ENCODE measurements at regions not wholly inside any gene's neighbourhood (a gene's known extent, or its start where the extent isn't known, plus 50 kb on each side); places are given as distances from the start of the nearest gene placed in this dataset.
"Not testable (repeated sequence)": the region's sequence is repeated elsewhere in the genome, so short reads cannot be mapped to it uniquely, and the experiment has no call there.

GRCh38 chr18:59800897-59801296 lies 98.9 kb upstream of the PMAIP1 start:
- no peak for DNase-seq

DNA sequence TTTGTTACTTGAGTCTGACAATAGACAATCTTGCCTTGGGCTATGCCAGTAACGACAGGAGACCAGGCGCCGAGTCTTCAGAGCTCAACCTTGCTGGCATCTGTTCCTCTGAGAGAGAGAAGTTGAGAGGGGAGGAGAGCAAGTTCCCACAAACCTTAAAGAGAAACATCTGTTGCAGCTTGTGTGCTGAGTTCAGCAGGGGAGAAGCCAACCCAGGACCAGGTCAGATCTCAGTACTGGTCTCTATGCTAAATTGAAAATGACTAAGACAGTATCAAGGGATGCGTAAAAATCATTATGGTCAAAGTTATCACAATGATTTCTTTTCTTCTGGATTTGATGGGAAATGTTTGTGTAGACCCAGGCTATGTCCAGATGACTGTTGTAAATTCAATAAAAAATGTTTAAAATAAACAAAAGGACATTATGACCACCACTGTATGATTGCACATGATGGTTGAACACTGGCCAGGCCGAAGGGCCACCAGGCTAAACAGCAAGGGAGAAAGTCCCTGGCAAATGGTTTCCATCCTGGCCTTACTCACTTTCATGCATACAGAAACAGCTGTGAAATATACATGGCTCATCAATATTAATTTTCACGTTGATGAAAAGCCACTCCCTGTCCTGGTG lies 100.3 kb upstream of the PMAIP1 start:
- DNase-seq = no peak

GRCh38 chr18:59795882-59796281 lies 98.7 kb upstream of the CCBE1 start:
- DNase-seq = no peak

DNA sequence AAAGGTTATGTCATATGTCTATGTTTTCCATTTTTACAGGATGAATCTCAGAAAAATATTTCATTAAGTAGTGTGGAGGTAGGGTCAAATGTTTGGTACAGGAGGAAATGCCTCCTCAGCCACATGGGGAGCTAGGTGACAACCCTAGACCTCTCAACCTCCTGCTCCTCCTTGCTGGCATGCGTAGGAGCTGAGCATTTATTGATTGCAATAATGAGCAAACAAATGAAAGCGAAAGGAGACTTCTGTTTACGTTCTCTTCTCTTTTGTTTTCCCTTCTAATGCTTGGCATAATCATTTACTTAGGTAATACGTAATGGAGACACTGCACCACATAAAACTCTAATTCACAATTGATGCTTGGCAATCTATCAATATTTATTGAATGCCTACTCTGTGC lies 95.1 kb upstream of the CCBE1 start:
- DNase-seq = no peak

DNA sequence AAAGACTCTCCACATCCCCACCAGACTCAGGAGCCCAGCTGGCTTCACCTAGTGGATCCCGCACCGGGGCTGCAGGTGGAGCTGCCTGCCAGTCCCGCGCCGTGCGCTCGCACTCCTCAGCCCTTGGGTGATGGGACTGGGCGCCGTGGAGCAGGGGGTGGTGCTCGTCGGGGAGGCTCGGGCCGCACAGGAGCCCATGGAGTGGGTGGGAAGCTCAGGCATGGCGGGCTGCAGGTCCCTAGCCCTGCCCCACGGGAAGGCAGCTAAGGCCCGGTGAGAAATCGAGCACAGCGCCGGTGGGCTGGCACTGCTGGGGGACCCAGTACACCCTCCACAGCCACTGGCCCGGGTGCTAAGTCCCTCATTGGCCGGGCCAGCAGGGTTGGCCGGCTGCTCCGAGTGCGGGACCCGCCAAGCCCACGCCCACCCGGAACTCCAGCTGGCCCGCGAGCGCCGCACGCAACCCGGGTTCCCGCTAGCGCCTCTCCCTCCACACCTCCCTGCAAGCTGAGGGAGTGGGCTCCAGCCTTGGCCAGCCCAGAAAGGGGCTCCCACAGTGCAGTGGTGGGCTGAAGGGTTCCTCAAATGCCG lies 93.2 kb upstream of the CCBE1 start:
- not testable (repeated sequence) for DNase-seq

DNA sequence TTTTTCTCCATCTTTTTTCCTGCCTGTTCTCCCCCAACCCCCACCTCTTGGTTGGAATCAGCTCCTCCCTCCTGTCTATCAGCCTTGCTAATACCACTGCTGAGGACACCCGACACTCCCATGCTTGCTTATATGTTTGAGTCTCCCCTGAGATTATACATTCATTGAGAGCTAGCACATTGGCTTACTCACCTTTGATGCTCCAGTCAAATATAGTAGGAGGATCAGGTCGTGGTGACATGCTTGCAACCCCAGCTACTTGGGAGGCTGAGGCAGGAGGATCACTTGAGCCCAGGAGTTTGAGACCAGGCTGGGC lies 91.5 kb upstream of the CCBE1 start:
- no peak for DNase-seq

GRCh38 chr18:59787998-59788790 lies 91.0 kb upstream of the CCBE1 start:
- DNase-seq = no peak

- DNase-seq = no peak
Measured at GRCh38 chr18:59784694-59785093, 87.5 kb upstream of the CCBE1 start.

- DNase-seq = peak; percentile 47
Measured at GRCh38 chr18:59783138-59783537, 85.9 kb upstream of the CCBE1 start.

DNA sequence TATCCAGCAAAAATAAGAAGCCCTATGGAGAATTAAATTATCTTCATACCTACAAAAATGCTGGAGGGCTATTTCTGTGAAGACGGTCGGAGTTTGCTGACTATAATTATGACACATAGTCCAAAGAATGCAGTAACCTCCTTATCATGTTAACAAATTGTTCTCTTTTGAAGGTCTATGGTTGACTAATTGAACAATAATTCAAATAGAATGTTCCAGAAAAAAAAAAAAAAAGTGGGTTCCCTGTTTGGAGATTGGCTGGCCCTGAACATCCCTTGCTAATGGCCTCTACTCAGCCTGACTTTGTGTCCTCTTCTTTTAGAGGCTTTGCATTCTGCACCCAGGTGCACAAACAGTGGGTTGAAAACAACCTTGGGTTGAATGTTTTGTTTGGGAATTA lies 82.8 kb upstream of the CCBE1 start:
- no peak for DNase-seq

DNA sequence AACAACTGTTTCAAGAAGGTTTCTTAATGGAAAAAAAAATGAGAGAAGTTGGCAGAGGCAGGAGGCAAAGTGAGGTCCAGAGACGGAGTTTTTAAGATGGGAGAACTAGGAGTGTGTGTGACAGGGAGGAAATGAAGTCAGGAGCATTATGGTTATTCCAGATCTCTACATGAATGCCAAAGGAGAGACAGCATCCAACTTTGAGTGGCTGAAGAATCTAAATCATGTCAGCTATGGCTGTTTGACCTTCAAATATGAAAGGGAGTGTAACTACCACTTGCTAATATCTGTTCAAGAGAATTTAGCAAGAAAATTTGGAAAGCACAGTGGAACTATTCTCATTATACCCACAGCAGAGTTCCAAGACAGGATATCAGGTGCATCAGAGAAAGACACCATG lies 81.2 kb upstream of the CCBE1 start:
- DNase-seq = no peak

GRCh38 chr18:59777636-59778035 lies 80.4 kb upstream of the CCBE1 start:
- DNase-seq = no peak

DNA sequence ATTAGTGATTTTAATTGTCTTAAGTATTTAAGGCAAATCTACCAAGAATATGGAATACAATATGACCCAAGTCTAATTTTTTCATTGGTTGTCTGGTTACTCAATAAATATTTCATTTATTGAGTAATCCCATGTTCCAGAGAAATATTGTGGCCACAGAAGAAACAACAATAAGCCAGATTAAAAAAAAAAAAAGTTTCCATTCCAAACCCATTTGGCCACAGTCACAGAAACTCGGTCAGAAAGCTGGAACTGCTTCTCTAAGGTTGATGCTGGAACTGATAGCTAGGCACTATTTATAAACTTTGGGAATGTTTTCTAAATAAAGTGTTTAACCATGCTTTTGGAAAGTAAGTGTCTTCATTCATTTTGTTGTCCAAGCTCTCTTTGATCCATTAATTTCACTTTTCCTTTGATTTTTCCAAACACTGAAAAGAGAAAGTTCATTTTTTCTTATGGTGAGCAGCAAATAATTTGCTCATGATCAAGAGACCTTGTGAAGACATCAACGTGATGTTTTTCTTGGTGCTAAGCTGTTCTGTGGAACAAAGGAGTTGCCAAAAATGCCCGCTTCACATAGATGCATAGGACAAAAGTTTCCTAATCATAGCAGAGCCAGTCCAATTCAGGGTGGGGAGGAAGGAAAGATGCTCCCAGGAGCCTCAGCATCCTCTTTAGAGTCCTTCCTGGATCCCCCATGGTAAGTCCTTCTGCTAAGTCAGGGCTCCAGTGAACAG lies 72.1 kb upstream of the CCBE1 start:
- no peak for DNase-seq

DNA sequence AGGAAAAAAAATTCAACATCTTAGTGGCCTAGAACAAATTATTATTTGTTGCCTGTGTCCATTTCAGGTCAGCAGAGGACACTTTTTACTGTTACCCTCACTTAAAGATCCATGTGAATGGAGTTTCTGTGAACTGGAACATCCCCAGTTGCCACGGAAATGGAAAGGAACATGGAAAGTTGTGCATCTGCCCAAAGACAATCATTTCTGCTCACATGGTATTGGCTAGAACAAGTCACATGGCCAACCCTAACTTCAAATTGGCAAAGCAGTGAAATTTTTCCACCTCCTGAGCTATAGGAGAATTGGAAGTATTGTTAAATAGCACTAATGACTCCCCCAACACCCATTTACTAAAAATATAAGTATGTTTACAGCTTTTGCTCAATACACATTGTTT lies 71.2 kb upstream of the CCBE1 start:
- no peak for DNase-seq

DNA sequence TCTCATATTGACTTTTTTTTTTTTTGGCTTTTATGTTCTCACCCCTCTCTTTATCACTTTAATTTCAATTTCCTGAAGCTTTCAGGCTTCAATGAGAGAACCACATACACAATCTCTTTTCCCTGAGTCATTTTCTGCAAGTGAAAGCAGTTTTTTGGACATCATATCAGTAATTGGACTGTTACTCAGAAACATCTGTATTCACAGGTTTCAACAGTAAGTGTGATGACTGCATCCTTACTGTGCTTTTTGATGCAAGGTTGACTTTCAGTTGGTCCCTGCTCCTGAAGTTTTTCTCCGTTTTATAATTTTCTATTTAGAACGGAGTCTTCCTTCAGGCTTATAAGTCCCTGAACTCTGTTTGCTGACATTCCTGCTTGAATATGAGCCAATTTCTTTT lies 70.5 kb upstream of the CCBE1 start:
- DNase-seq = no peak

GRCh38 chr18:59765343-59765742 lies 68.1 kb upstream of the CCBE1 start:
- no peak for DNase-seq

GRCh38 chr18:59764281-59764680 lies 67.1 kb upstream of the CCBE1 start:
- DNase-seq = no peak

- no peak for DNase-seq
Measured at GRCh38 chr18:59763541-59764136, 66.4 kb upstream of the CCBE1 start.

- DNase-seq = no peak
Measured at GRCh38 chr18:59760619-59761600, 63.7 kb upstream of the CCBE1 start.

GRCh38 chr18:59760212-59760611 lies 63.0 kb upstream of the CCBE1 start:
- no peak for DNase-seq

DNA sequence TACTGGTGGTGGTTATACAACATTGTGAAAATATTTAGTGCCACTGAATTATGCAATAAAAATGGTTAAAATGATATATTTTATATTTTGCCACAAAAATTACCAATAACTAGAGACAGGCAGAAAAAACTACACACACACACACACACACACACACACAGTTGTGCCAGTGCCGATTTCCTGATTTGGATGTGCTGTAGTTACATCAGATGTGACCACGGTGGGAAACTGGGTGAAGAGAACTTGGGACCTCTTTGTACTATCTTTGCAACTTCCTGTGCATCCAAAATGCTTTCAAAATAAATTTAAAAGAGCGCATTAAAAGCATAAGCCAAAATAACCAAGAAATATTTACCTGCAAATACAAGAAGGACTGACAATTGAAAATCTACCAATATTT lies 61.6 kb upstream of the CCBE1 start:
- DNase-seq = no peak

- DNase-seq = no peak
Measured at GRCh38 chr18:59758106-59758505, 60.9 kb upstream of the CCBE1 start.

Data from DMS153 (cell line).